GM10266 (cell line): ENCODE measurements at regions not wholly inside any gene's neighbourhood (a gene's known extent, or its start where the extent isn't known, plus 50 kb on each side); places are given as distances from the start of the nearest gene placed in this dataset.

Experiments
- DNase-seq: peaks from one replicate; pipeline ENCODE4 v3.0.0; 2012; ENCODE audit errors: extremely low spot score
- TF ChIP-seq, protein P1 (sequence below): IDR thresholded peaks from 2 replicates; pipeline ENCODE4 v1.5.1; 2012; ENCODE audit warnings: mild to moderate bottlenecking, low read depth; ENCODE audit not compliant: control insufficient read depth, insufficient read depth; ENCODE audit errors: missing control alignments

DNA sequence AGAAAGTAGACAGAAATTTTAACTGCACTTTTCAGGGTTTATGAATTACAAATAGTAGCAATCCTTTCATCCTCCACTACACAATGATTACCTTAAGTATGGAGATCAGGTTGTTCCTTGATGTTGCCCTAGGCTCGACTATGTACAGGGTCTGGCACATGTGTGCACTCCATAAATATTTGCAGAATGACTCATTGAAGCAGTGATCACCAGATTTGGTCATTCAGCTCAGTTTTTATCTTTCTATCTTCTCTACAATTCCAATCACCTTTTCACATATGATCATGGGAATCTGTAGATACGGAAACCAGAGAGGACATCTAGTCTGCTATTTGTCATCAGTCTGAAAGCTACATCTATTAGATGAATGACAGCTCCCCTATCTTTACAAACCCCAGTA, 171.7 kb upstream of the HCCS start:
- TF ChIP-seq, protein P1, sequence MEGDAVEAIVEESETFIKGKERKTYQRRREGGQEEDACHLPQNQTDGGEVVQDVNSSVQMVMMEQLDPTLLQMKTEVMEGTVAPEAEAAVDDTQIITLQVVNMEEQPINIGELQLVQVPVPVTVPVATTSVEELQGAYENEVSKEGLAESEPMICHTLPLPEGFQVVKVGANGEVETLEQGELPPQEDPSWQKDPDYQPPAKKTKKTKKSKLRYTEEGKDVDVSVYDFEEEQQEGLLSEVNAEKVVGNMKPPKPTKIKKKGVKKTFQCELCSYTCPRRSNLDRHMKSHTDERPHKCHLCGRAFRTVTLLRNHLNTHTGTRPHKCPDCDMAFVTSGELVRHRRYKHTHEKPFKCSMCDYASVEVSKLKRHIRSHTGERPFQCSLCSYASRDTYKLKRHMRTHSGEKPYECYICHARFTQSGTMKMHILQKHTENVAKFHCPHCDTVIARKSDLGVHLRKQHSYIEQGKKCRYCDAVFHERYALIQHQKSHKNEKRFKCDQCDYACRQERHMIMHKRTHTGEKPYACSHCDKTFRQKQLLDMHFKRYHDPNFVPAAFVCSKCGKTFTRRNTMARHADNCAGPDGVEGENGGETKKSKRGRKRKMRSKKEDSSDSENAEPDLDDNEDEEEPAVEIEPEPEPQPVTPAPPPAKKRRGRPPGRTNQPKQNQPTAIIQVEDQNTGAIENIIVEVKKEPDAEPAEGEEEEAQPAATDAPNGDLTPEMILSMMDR: no peak
- no peak for DNase-seq

DNA sequence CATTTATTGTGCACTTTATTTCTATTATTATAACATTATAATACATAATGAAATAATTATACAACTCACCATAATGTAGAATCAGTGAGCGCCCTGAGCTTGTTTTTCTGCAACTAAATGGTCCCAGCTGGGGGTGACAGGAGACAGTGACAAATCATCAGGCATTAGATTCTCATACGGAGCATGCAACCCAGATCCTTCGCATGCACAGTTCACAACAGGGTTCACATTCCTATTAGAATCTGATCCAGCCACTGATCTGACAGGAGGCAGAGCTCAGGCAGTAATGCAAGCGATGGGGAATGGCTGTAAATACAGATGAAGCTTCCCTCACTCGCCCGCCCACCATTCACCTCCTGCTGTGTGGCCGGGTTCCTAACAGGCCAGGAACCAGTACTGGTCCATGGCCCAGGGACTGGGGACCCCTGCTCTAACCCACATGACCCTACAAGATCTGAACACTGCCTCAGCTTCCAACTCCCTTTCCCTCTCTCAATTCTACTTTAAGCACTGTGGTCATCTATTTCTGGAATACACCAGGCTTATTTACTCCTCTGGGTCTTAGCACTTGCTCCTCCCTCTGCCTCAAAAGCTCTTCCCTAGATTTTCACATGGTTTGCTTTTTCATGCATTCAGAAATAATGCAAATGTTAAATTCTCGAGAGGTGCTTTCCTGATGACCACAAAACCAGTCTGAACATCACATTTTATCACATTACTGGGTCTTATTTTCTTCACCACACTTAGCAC, 166.8 kb upstream of the HCCS start:
- no peak for DNase-seq
- TF ChIP-seq, protein P1: no peak

DNA sequence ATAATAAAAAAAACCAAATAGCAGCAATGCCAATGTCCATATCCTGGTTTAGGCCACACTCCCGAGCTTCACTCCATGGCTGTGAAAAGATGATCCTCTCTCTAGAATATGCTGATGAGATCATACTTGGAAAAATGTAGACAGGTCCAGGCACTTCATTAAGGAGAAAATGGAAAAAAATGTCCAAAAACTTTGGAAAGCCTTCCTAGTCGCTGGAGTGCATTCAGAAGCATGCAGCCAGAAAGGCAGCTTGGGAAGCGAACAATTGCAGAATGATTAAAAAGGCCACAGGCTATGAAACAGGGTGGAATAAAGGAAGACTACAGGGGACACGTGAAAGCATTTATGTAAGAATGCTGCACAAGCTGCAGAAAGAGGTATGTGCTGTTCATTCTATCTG, 165.6 kb upstream of the HCCS start:
- TF ChIP-seq, protein P1: no peak
- DNase-seq: no peak

DNA sequence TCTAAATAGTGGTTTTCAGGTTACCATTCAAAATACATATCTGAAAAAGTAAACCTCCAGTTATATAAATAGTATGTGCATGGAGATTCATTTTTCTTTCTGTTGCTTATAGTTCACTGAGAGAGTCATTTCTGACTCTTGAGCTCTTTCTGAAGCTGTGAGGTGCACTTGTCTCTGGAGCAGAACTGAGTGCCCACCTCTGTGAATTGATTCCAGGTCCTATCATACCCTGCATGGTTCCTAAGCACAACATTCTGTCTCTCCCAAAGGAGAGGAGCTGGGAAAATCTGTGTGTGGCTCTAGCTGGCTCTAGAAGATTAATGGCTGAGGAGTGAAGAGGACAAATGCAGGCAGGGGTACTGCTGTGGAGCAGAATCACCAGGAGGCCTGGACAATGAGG, 161.6 kb upstream of the HCCS start:
- no peak for DNase-seq
- TF ChIP-seq, protein P1: no peak

DNA sequence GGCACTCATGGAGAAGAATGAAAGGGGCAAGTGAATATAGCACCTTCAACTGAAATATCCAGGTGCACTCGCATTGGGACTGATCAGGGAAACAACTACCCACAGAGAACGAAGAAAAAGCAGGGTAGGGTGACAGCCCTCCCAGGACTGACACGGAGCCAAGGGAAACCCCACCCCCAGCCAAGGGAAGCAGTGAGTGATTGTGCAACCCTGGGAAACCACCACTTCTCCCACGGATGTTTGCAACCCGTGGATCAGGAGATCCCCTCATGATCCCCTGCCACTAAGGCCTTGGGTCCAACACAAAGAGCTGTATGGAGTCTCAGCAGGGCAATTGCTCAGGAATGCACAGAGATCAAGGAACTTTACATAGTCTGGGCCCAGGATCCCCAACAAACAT, 158.5 kb upstream of the HCCS start:
- no peak for DNase-seq
- TF ChIP-seq, protein P1: no peak

DNA sequence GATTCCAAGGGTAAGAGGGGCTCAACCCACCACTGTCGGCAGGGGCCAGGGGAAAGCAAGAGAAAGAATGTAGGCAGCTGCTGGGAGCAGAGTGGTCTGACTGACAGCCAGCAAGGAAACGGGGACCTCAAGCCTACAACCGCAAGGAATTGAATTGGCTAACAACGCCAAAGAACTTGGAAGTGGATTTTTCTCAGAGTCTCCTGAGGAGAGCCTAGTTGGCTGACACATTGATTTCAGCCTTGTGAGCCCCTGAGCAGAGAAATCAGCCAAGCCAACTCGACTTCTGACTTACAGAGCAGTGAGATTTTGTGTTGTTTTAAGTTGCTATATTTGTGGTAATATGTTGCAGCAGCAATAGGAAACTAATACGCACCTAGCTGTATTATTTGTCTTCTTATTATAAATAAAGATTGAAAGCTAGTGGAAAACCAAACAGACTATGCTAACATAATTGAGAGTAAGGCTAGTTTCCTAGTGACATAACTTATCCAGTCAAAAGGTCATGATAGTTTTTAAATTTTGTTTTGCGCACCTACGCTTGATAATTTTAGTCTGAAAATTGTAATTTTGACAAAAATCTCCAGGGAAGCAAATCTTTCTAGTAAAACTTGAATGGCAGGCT, 145.8 kb upstream of the HCCS start:
- TF ChIP-seq, protein P1: no peak
- no peak for DNase-seq

DNA sequence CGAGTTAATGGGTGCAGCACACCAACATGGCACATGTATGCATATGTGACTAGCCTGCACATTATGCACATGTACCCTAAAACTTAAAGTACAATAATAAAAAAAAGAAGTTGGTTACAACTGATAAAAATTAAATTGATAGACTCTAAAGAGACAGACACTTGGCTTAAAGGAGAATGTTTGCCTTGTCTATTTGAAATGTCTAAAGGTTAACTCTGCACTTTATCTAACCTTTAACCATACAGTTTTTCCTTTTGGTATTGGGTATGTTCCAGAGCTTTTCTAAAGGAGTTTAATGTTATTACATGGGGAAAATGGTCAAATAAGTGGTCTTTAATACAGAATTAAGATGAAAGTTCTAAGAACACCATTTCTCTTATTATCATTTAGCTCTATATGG, 145.1 kb upstream of the HCCS start:
- DNase-seq: no peak
- TF ChIP-seq, protein P1: no peak
